ENCODE measurements at regions not wholly inside any gene's neighbourhood (a gene's known extent, or its start where the extent isn't known, plus 50 kb on each side); places are given as distances from the start of the nearest gene placed in this dataset.
"Not testable (repeated sequence)": the region's sequence is repeated elsewhere in the genome, so short reads cannot be mapped to it uniquely, and the experiment has no call there.

- in situ Hi-C loops (cut with MboI; ENCODE audit: low sequenced_read_pairs, unreplicated experiment): no loop called here
- no peak for DNase-seq (ENCODE audit: low spot score)
Observed at GRCh38 chr7:19526639-19527038, 182.2 kb downstream of the POLR1F start.

DNA sequence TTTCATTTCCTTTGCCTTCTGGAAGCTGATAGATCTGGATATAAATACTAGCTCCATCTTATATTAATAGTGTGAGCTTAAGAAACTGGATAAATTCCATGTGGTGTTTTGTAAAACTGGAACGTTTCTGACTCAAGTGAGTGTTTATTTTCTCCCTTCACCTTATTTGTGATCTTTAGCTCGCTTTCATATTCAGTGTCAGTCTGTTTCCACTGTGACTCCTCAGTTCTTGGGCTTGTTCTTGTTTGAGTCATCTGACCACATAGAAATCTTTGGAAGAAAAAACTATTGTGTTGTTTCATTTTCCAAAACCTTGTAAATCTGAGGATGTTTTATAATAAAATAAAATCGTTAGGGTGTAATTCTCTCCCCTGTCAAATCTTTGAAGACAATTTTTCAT, 186.4 kb downstream of the POLR1F start:
- TF ChIP-seq, protein P1, sequence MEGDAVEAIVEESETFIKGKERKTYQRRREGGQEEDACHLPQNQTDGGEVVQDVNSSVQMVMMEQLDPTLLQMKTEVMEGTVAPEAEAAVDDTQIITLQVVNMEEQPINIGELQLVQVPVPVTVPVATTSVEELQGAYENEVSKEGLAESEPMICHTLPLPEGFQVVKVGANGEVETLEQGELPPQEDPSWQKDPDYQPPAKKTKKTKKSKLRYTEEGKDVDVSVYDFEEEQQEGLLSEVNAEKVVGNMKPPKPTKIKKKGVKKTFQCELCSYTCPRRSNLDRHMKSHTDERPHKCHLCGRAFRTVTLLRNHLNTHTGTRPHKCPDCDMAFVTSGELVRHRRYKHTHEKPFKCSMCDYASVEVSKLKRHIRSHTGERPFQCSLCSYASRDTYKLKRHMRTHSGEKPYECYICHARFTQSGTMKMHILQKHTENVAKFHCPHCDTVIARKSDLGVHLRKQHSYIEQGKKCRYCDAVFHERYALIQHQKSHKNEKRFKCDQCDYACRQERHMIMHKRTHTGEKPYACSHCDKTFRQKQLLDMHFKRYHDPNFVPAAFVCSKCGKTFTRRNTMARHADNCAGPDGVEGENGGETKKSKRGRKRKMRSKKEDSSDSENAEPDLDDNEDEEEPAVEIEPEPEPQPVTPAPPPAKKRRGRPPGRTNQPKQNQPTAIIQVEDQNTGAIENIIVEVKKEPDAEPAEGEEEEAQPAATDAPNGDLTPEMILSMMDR (IDR thresholded peaks at IDR 0.05; ENCODE audit: borderline replicate concordance, control extremely low read depth, extremely low read depth, insufficient read depth, missing control alignments): no peak
- in situ Hi-C loops (cut with MboI; ENCODE audit: low sequenced_read_pairs, unreplicated experiment): no loop called here
- DNase-seq (ENCODE audit: low spot score): no peak

More at GRCh38 chr7:19526639-19527038, 182.2 kb downstream of the POLR1F start:
- TF ChIP-seq, protein P1 (IDR thresholded peaks at IDR 0.05; ENCODE audit: borderline replicate concordance, control extremely low read depth, extremely low read depth, insufficient read depth, missing control alignments): no peak

DNA sequence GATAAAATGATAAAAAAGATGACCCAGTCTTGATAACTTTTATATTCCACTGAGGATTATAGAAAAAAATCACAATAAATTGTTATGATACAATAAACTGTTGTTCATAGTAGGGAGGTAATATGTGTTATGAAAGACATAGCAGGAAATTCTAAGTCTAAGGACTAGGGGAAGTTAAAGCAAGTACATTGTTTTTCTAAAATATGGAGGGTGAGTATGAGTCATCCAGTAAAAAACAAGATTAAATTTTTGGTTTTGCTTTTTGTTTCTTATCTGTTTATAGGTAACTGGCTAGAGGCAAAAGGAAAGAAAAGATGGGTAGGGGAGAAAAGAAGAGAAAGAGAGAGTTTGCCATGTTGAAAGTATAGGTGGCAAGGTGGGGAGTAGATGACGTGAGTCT, 188.4 kb downstream of the POLR1F start:
- in situ Hi-C loops (cut with MboI; ENCODE audit: low sequenced_read_pairs, unreplicated experiment): no loop called here
- no peak for DNase-seq (ENCODE audit: low spot score)
- TF ChIP-seq, protein P1 (IDR thresholded peaks at IDR 0.05; ENCODE audit: borderline replicate concordance, control extremely low read depth, extremely low read depth, insufficient read depth, missing control alignments): no peak

GRCh38 chr7:19519443-19520021, 189.3 kb downstream of the POLR1F start:
- no peak for DNase-seq (ENCODE audit: low spot score)
- TF ChIP-seq, protein P1 (IDR thresholded peaks at IDR 0.05; ENCODE audit: borderline replicate concordance, control extremely low read depth, extremely low read depth, insufficient read depth, missing control alignments): no peak
- in situ Hi-C loops (cut with MboI; ENCODE audit: low sequenced_read_pairs, unreplicated experiment): no loop called here

DNA sequence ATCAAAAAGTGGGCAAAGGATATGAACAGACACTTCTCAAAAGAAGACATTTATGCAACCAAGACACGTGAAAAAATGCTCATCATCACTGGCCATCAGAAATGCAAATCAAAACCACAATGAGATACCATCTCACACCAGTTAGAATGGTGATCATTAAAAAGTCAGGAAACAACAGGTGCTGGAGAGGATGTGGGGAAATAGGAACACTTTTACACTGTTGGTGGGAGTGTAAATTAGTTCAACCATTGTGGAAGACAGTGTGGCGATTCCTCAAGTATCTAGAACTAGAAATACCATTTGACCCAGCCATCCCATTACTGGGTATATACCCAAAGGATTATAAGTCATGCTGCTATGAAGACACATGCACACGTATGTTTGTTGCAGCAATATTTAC, 191.3 kb downstream of the POLR1F start:
- DNase-seq (ENCODE audit: low spot score); in situ Hi-C loops (cut with MboI; ENCODE audit: low sequenced_read_pairs, unreplicated experiment): not testable (repeated sequence)

- in situ Hi-C loops (cut with MboI; ENCODE audit: low sequenced_read_pairs, unreplicated experiment): no loop called here
- no peak for DNase-seq (ENCODE audit: low spot score)
- TF ChIP-seq, protein P1 (IDR thresholded peaks at IDR 0.05; ENCODE audit: borderline replicate concordance, control extremely low read depth, extremely low read depth, insufficient read depth, missing control alignments): no peak
Observed at GRCh38 chr7:19508821-19509220, 200.0 kb downstream of the POLR1F start.

DNA sequence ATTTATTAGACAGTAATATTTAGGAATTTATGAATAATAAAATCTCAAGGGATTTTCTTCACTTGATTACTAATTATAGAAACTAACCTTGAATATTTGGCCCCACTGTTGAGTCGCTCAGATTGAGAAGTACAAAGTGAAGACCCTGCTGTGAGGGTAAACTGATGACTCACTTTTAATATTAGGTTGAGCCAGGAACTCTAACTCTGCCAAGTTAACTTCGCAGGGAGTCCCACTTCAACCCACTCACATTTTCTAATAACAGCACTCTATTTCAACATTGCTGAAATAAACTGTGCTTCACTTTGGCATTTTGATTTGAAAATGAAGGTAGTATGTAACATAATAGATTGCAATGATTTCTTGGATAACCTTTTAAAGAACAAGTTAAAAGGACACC, 200.7 kb downstream of the POLR1F start:
- no peak for DNase-seq (ENCODE audit: low spot score)
- in situ Hi-C loops (cut with MboI; ENCODE audit: low sequenced_read_pairs, unreplicated experiment): no loop called here
- TF ChIP-seq, protein P1 (IDR thresholded peaks at IDR 0.05; ENCODE audit: borderline replicate concordance, control extremely low read depth, extremely low read depth, insufficient read depth, missing control alignments): no peak

All from GM13976 (cell line).